OCI-LY7 (cell line): ENCODE measurements at regions not wholly inside any gene's neighbourhood (a gene's known extent, or its start where the extent isn't known, plus 50 kb on each side); places are given as distances from the start of the nearest gene placed in this dataset.
A peak's percentile ranks its signal among the peaks of the same experiment; 100 is the strongest.
"Not testable (repeated sequence)": the region's sequence is repeated elsewhere in the genome, so short reads cannot be mapped to it uniquely, and the experiment has no call there.

Experiments
- BruUV-seq: library from RNA; stranded (reverse); fragments of 400-500 nt; replicated peaks from 2 replicates; lab custom pipeline; 2021; lab: Mats Ljungman, UMichigan
- CTCF ChIA-PET: fragments of 300-600 bp; sonication (Branson Sonifier 250); formaldehyde crosslinking; loops from one replicate; lab custom pipeline; 2022; ENCODE audit warnings: antibody characterized with exemption; ENCODE audit not compliant: unreplicated experiment; lab: Charles Lee
- POLR2A ChIA-PET: fragments of 300-600 bp; sonication (Branson Sonifier 250); formaldehyde crosslinking; loops from one replicate; lab custom pipeline; 2022; ENCODE audit warnings: antibody characterized with exemption; lab: Charles Lee
- DNase-seq: peaks from one replicate; pipeline ENCODE4 v3.0.0-alpha.2; 2015; ENCODE audit warnings: low spot score
- H2AFZ ChIP-seq: fragments of 200-600 bp; sonication (generic), shearing (Covaris generic); 2 replicates; pipeline ENCODE4 v1.6.1; 2014; ENCODE audit warnings: mild to moderate bottlenecking, antibody characterized with exemption, low read length, moderate library complexity
- H3K27ac ChIP-seq: fragments of 200-600 bp; sonication (generic); 2 replicates; pipeline ENCODE4 v1.5.1; 2014; ENCODE audit warnings: mixed run types, low read depth, mild to moderate bottlenecking, moderate library complexity, low read length, inconsistent platforms; ENCODE audit not compliant: poor library complexity, severe bottlenecking
- H3K36me3 ChIP-seq: fragments of 200-600 bp; sonication (generic); 2 replicates; pipeline ENCODE4 v1.6.1; 2014; ENCODE audit warnings: mild to moderate bottlenecking, antibody characterized with exemption, low read length, moderate library complexity, mixed read lengths; ENCODE audit not compliant: insufficient read depth
- H3K4me1 ChIP-seq: fragments of 200-600 bp; sonication (generic); 2 replicates; pipeline ENCODE4 v1.5.1; 2014; ENCODE audit warnings: mild to moderate bottlenecking, low read length; ENCODE audit not compliant: insufficient read depth, poor library complexity, severe bottlenecking
- H3K4me2 ChIP-seq: fragments of 200-600 bp; sonication (generic); 2 replicates; pipeline ENCODE4 v1.6.1; 2014; ENCODE audit warnings: mild to moderate bottlenecking, low read length
- H3K4me3 ChIP-seq: fragments of 200-600 bp; sonication (generic); 2 replicates; pipeline ENCODE4 v1.5.1; 2014; ENCODE audit warnings: mild to moderate bottlenecking, low read depth, low read length; ENCODE audit not compliant: poor library complexity, severe bottlenecking
- H3K79me2 ChIP-seq: fragments of 200-600 bp; sonication (generic); 2 replicates; pipeline ENCODE4 v1.6.1; 2016; ENCODE audit warnings: low read depth, mild to moderate bottlenecking, low read length, moderate library complexity, mixed read lengths; ENCODE audit not compliant: insufficient read depth
- H3K9me2 ChIP-seq: fragments of 200-600 bp; sonication (generic); 2 replicates; pipeline ENCODE4 v1.6.1; 2016; ENCODE audit warnings: mild to moderate bottlenecking, low read length, mixed read lengths; ENCODE audit not compliant: insufficient read depth
- H3K9me3 ChIP-seq: fragments of 200-600 bp; sonication (generic); 2 replicates; pipeline ENCODE4 v1.6.1; 2014; ENCODE audit warnings: mild to moderate bottlenecking, mixed run types, low read length, mixed read lengths
- H4K20me1 ChIP-seq: fragments of 200-600 bp; sonication (generic); 2 replicates; pipeline ENCODE4 v1.6.1; 2014; ENCODE audit warnings: mild to moderate bottlenecking, antibody characterized with exemption, low read length, moderate library complexity, mixed read lengths; ENCODE audit not compliant: insufficient read depth
- EZH2phosphoT487 ChIP-seq: fragments of 200-600 bp; sonication (generic); IDR thresholded peaks from 2 replicates; pipeline ENCODE4 v1.6.1; 2018; ENCODE audit warnings: low read depth, borderline replicate concordance, mild to moderate bottlenecking, mixed run types, antibody characterized with exemption, low read length, moderate library complexity, mixed read lengths
- intact Hi-C: fragments of 100-400 bp; cut with micrococcal nuclease; formaldehyde crosslinking; loops from one replicate; pipeline ENCODE4 v1.10.0; 2022; ENCODE audit not compliant: unreplicated experiment
- TF ChIP-seq, protein P1 (sequence below): fragments of 200-600 bp; sonication (generic); conservative IDR thresholded peaks from 2 replicates; pipeline ENCODE4 v1.5.1; 2014; ENCODE audit warnings: mild to moderate bottlenecking, antibody characterized with exemption, low read length, moderate library complexity, mixed read lengths

DNA sequence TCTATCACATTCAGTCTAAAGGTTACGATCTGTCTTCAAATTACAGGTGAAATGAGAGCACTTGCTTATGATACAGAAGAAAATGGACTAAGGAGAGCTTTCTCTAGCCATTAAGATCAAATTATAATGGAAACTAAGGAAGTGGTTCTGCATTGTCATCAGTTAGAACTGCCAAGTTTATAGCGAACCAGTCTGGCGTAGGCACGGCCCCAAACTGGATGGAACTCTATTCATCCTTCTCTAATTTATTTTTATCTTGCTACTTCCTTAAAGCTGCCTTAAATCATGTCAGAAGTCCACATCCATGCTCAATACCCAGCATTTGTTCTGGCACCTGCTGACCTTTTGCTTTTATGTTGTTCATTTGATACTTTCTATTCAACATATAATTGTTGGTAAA lies 63.7 kb upstream of the APBB1IP start:
- ChIA-PET CTCF (no interaction called here), POLR2A (interaction anchor here (0.6 to 2.2 kb wide), 8 partner anchors 9 to 95 kb away, joined by 3 to 7 read pairs (median 4); no protein-coding TSS in a partner anchor)
- H3K9me3 ChIP-seq: peaks cover 11% of the 10 kb centered on the region; the same call in 1 of the 2 replicates
- H4K20me1 ChIP-seq: no peaks in the 10 kb centered on the region
- no peak for DNase-seq
- no peaks in the 10 kb centered on the region for H3K9me2 ChIP-seq
- peak overlapping the region; percentile 93 for H3K27ac ChIP-seq
- H3K4me1 ChIP-seq: peaks cover 39% of the 10 kb centered on the region
- intact Hi-C loops: no loop called here
- BruUV-seq: no TSS peak
- peak overlapping the region; percentile 72 for H3K4me2 ChIP-seq
- TF ChIP-seq, protein P1, sequence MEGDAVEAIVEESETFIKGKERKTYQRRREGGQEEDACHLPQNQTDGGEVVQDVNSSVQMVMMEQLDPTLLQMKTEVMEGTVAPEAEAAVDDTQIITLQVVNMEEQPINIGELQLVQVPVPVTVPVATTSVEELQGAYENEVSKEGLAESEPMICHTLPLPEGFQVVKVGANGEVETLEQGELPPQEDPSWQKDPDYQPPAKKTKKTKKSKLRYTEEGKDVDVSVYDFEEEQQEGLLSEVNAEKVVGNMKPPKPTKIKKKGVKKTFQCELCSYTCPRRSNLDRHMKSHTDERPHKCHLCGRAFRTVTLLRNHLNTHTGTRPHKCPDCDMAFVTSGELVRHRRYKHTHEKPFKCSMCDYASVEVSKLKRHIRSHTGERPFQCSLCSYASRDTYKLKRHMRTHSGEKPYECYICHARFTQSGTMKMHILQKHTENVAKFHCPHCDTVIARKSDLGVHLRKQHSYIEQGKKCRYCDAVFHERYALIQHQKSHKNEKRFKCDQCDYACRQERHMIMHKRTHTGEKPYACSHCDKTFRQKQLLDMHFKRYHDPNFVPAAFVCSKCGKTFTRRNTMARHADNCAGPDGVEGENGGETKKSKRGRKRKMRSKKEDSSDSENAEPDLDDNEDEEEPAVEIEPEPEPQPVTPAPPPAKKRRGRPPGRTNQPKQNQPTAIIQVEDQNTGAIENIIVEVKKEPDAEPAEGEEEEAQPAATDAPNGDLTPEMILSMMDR: no peak
- TF ChIP-seq EZH2phosphoT487: no peak
- H3K36me3 ChIP-seq: peaks cover 9% of the 10 kb centered on the region; the same call in 1 of the 2 replicates
- H3K79me2 ChIP-seq: no peaks in the 10 kb centered on the region
- no peak overlapping the region for H3K4me3 ChIP-seq
- H2AFZ ChIP-seq: peak overlapping the region; percentile 67; the same call in 1 of the 2 replicates

DNA sequence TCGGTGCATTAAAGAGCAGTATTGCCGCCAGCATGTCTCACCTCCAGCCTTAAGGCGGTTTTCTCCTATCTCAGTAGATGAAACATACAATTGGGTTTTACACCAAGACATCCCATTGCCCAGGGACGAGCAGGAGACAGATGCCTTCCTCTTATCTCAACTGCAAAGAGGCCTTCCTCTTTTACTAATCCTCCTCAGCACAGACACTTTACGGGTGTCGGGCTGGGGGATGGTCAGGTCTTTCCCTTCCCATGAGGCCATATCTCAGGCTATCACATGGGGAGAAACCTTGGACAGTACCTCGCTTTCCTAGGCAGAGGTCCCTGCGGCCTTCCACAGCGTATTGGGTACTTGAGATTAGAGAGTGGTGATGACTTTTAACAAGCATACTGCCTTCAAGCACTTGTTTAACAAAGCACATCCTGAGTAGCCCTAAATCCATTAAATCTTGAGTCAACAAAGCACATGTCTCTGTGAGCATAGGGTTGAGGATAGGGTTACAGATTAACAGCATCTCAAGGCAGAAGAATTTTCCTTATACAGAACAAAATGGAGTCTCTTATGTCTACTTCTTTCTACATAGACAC lies 60.8 kb upstream of the APBB1IP start:
- H3K9me3 ChIP-seq, H3K79me2 ChIP-seq, H2AFZ ChIP-seq, H3K9me2 ChIP-seq, DNase-seq, intact Hi-C loops, H3K4me3 ChIP-seq, BruUV-seq, CTCF ChIA-PET, H3K4me2 ChIP-seq, H3K36me3 ChIP-seq, POLR2A ChIA-PET, H3K27ac ChIP-seq, H4K20me1 ChIP-seq: not testable (repeated sequence)
- peaks cover 29% of the 10 kb centered on the region for H3K4me1 ChIP-seq

DNA sequence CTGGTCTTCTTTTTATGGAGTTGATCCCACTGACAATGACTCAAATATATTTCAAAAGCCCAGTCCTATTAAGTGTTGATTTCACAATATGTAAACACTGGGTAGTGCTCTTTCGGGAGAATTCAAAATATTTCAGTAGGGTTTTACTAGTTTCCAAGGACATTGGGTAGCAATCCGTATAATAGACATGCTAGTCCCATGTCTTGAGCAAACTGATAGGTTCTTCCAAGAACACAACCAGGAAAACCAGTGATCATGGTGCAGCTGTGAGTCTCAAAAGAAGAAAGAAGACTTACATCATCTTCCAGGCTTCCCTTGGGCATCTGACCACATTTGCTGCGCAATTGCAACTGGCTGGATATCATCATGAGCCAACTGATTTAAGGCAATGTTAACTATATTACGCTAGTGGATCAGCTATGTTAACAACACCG lies 59.3 kb upstream of the APBB1IP start:
- DNase-seq: no peak
- Histone ChIP-seq H3K4me2 (no peak overlapping the region), H3K79me2 (no peaks in the 10 kb centered on the region), H3K9me2 (no peaks in the 10 kb centered on the region), H3K27ac (no peak overlapping the region), H2AFZ (no peak overlapping the region), H3K36me3 (no peaks in the 10 kb centered on the region; the same call in 1 of the 2 replicates), H3K4me3 (no peak overlapping the region), H3K9me3 (peaks cover 6% of the 10 kb centered on the region; the same call in 1 of the 2 replicates), H4K20me1 (no peaks in the 10 kb centered on the region), H3K4me1 (peaks cover 14% of the 10 kb centered on the region)
- BruUV-seq: no TSS peak
- ChIA-PET CTCF (no interaction called here), POLR2A (interaction anchor here (0.6 to 1.2 kb wide), 3 partner anchors 19 to 445 kb away, joined by 3 to 6 read pairs (median 3); no protein-coding TSS in a partner anchor)
- intact Hi-C loops: no loop called here
- no peak for TF ChIP-seq EZH2phosphoT487
- TF ChIP-seq, protein P1: no peak
